ENCODE measurements at regions not wholly inside any gene's neighbourhood (a gene's known extent, or its start where the extent isn't known, plus 50 kb on each side); places are given as distances from the start of the nearest gene placed in this dataset.

DNA sequence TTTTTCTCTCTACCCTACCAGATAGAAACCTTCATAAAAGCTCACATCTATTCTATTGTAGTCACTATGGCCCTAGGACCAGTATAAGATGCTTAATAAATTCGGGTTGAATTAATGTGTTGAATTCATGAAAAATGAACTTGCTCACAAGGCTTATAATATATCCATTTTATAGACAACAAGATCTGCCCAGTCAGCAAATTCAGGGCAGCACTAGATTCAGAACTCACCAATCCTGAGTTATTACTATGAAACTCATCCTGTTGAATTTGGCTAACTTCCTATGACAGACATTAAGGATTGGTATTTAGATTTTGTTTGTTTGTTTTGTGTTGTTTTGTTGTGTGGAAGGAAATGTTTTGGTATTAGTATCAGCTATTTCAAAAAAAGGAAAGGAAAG is 143.6 kb upstream of the CCNG1 start:
- no peaks in the 10 kb centered on the region for H3K4me1 ChIP-seq (ENCODE audit: insufficient read depth, low read length, severe bottlenecking)
- H3K27ac ChIP-seq (ENCODE audit: low read depth, low read length, poor library complexity, severe bottlenecking): no peak overlapping the region
- no peak overlapping the region for H3K9ac ChIP-seq (ENCODE audit: low read length)
- H3K9me3 ChIP-seq (ENCODE audit: low read length): no peaks in the 10 kb centered on the region
- no peak for TF ChIP-seq EZH2 (IDR thresholded peaks at IDR 0.05; ENCODE audit: borderline replicate concordance, low read length)
- TF ChIP-seq, protein P1, sequence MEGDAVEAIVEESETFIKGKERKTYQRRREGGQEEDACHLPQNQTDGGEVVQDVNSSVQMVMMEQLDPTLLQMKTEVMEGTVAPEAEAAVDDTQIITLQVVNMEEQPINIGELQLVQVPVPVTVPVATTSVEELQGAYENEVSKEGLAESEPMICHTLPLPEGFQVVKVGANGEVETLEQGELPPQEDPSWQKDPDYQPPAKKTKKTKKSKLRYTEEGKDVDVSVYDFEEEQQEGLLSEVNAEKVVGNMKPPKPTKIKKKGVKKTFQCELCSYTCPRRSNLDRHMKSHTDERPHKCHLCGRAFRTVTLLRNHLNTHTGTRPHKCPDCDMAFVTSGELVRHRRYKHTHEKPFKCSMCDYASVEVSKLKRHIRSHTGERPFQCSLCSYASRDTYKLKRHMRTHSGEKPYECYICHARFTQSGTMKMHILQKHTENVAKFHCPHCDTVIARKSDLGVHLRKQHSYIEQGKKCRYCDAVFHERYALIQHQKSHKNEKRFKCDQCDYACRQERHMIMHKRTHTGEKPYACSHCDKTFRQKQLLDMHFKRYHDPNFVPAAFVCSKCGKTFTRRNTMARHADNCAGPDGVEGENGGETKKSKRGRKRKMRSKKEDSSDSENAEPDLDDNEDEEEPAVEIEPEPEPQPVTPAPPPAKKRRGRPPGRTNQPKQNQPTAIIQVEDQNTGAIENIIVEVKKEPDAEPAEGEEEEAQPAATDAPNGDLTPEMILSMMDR (IDR thresholded peaks at IDR 0.05; ENCODE audit: low read length): no peak
- H3K79me2 ChIP-seq (ENCODE audit: insufficient read depth, low read length): no peaks in the 10 kb centered on the region
- no peaks in the 10 kb centered on the region for H3K27me3 ChIP-seq (ENCODE audit: insufficient read depth, low read length)
- no peaks in the 10 kb centered on the region for H3K9me2 ChIP-seq (ENCODE audit: low read depth, low read length)
- H3K4me2 ChIP-seq (ENCODE audit: low read length): no peak overlapping the region
- no peaks in the 10 kb centered on the region for H3F3A ChIP-seq (ENCODE audit: insufficient read depth, low read length)
- H3K36me3 ChIP-seq (ENCODE audit: insufficient read depth, low read length): no peaks in the 10 kb centered on the region
- no peak overlapping the region for H2AFZ ChIP-seq (ENCODE audit: low read length)
- H3K4me3 ChIP-seq (ENCODE audit: low read depth, low read length, poor library complexity, severe bottlenecking): no peak overlapping the region
- H4K20me1 ChIP-seq (ENCODE audit: insufficient read depth, low read length): no peaks in the 10 kb centered on the region

DNA sequence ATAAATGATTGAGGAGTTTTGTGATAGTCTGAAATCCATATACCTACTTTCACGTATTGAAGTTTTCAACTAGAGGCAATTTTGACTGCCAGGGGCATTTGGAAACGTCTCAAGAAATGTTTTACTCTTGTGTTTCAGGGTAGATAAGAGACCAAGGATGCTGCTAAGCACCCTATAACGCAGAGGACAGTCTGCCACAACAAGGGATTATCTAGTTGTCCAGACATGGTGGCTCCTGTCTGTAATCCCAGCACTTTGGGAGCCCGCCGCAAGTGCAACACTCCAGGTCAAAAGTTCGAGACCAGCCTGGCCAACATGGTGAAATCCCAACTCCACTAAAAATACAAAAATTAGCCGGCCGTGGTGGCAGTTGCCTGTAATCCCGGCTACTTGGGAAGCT is 133.7 kb upstream of the CCNG1 start:
- Histone ChIP-seq H3K27me3 (ENCODE audit: insufficient read depth, low read length) (no peaks in the 10 kb centered on the region), H3K4me3 (ENCODE audit: low read depth, low read length, poor library complexity, severe bottlenecking) (no peak overlapping the region), H3K79me2 (ENCODE audit: insufficient read depth, low read length) (no peaks in the 10 kb centered on the region), H4K20me1 (ENCODE audit: insufficient read depth, low read length) (no peaks in the 10 kb centered on the region), H2AFZ (ENCODE audit: low read length) (no peak overlapping the region), H3K4me1 (ENCODE audit: insufficient read depth, low read length, severe bottlenecking) (no peaks in the 10 kb centered on the region), H3K9ac (ENCODE audit: low read length) (no peak overlapping the region), H3K9me3 (ENCODE audit: low read length) (no peaks in the 10 kb centered on the region), H3K4me2 (ENCODE audit: low read length) (no peak overlapping the region), H3K27ac (ENCODE audit: low read depth, low read length, poor library complexity, severe bottlenecking) (no peak overlapping the region), H3K36me3 (ENCODE audit: insufficient read depth, low read length) (no peaks in the 10 kb centered on the region), H3F3A (ENCODE audit: insufficient read depth, low read length) (no peaks in the 10 kb centered on the region), H3K9me2 (ENCODE audit: low read depth, low read length) (no peaks in the 10 kb centered on the region)
- TF ChIP-seq, protein P1 (IDR thresholded peaks at IDR 0.05; ENCODE audit: low read length): no peak
- no peak for TF ChIP-seq EZH2 (IDR thresholded peaks at IDR 0.05; ENCODE audit: borderline replicate concordance, low read length)

DNA sequence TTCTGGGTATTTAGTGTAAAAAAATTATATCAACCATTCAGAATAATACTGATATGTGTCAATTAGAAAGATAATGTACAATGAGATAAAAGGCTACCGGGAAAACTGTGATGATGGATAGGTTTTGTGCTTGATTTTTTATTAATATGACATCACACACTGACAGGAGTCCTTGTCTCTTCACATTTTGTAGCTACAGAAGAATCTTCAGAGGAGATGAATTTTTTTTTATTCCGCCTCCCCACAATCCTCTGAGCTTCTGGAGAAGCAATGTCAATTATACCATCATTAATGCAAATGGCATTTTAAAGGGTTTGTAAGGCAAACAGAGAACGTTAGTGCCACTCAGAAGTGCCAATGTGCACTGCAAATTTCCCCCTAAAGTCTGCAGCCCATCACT is 131.7 kb upstream of the CCNG1 start:
- Histone ChIP-seq H3K27me3 (ENCODE audit: insufficient read depth, low read length) (no peaks in the 10 kb centered on the region), H3K9me2 (ENCODE audit: low read depth, low read length) (no peaks in the 10 kb centered on the region)

More for the DNA sequence above, 131.7 kb upstream of the CCNG1 start:
- Histone ChIP-seq H3F3A (ENCODE audit: insufficient read depth, low read length) (no peaks in the 10 kb centered on the region), H3K9me3 (ENCODE audit: low read length) (no peaks in the 10 kb centered on the region), H3K36me3 (ENCODE audit: insufficient read depth, low read length) (no peaks in the 10 kb centered on the region), H3K4me3 (ENCODE audit: low read depth, low read length, poor library complexity, severe bottlenecking) (no peak overlapping the region), H3K27ac (ENCODE audit: low read depth, low read length, poor library complexity, severe bottlenecking) (no peak overlapping the region), H2AFZ (ENCODE audit: low read length) (no peak overlapping the region), H4K20me1 (ENCODE audit: insufficient read depth, low read length) (no peaks in the 10 kb centered on the region), H3K79me2 (ENCODE audit: insufficient read depth, low read length) (no peaks in the 10 kb centered on the region), H3K9ac (ENCODE audit: low read length) (no peak overlapping the region), H3K4me2 (ENCODE audit: low read length) (no peak overlapping the region), H3K4me1 (ENCODE audit: insufficient read depth, low read length, severe bottlenecking) (no peaks in the 10 kb centered on the region)
- no peak for TF ChIP-seq EZH2 (IDR thresholded peaks at IDR 0.05; ENCODE audit: borderline replicate concordance, low read length)
- TF ChIP-seq, protein P1 (IDR thresholded peaks at IDR 0.05; ENCODE audit: low read length): no peak

Data from OCI-LY1 (cell line).